ENCODE measurements at regions not wholly inside any gene's neighbourhood (a gene's known extent, or its start where the extent isn't known, plus 50 kb on each side); places are given as distances from the start of the nearest gene placed in this dataset.

DNA sequence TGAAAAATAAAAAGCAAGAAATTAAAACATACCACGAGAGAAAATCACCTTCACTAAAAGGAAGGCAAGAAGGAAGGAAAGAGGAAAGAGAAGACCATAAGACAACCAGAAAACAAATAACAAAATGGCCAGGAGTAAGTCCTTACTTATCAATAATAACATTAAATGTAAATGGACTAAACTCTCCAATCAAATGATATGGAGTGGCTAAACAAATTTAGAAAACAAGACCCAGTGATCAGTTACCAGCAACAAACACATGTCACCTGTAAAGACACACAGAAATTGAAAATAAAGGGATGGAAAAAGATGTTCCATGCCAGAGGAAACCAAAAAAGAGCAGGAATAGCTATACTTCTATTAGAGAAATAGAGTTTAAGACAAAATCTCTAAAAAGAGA is 85.0 kb upstream of the SLC38A4 start:
- DNase-seq (ENCODE audit: low spot score) = no peak

DNA sequence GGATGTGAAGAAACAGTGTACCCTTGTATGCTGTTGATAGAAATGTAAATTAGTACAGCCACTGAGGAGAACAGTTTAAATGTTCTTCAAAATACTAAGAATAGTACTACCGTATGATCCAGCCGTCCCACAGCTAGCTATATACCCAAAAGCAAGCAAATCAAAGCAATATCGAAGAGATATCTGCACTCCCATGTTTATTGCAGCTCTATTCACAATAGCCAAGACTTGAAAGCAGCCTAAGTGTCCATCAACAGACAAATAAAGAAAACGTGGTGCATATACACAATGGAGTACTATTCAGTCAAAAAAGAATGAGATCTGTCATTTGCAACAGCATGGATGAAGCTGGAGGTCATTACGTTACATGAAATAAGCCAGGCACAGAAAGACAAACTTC is 88.5 kb upstream of the SLC38A4 start:
- DNase-seq (ENCODE audit: low spot score) = no peak

DNA sequence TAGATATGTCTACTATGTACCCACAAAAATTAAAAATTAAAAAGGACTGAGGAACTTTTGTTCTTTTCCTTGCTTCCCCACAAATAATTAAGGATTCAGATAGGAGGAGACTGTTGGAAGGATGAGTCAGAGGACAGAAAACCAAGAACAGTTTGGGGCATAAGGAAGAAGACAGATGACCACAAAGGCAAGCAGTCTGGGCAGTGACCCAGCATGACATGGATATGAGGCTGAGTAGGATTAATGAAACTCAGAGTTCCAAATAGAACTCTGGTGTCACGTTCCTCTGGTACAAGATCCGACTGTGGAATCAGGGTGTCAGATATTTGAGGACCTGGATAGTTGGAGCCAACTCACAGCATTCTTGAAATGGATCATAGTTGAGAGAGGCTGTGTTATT is 89.3 kb upstream of the SLC38A4 start:
- no peak for DNase-seq (ENCODE audit: low spot score)

DNA sequence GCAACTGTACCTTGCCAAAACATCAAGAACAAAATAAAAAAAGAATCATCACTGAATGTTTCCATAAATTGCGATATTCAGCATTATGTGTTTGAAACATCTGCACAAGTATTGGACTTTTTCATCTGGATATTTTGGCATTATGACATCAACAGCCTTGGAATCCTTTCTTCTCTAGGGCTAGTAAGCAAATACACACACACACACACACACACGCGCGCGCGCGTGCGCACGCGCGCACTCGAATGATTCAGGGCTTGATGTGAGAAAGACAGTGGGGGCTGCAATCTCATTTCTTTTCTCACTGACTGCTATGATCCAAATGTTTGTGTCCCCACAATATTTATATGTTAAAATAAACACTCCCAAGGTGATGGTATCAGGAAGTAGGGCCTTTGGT is 90.0 kb upstream of the SLC38A4 start:
- no peak for DNase-seq (ENCODE audit: low spot score)

DNA sequence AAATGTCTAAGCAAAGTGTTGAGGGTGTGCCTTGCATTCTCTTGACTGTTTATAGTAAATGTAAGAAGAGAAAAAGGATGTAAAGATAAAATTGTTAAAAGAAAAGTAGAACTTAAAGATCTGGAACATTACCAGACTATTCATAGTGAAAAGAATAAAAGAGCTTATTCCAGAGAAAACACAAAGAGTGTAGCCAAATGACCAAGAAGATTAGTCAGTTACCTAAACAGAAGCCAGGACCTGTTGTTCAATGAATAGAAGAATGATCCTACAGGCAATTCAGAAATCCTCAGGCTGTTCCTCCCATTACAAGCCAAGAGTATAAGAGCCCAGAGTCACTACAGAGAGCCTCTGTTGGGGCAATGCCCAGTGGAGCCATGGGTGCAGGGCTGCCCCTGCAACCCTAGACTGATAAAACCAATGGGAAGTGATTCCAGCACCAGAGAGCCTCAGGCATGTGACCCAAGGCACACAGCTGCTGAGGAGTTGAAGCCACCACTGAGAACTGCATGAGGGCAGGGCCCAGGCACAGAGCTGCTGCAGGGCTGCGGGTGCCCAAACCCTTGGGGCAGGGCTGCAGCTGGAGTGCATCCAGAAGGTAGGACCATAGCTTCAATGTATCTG is 91.1 kb upstream of the SLC38A4 start:
- DNase-seq (ENCODE audit: low spot score) = no peak

DNA sequence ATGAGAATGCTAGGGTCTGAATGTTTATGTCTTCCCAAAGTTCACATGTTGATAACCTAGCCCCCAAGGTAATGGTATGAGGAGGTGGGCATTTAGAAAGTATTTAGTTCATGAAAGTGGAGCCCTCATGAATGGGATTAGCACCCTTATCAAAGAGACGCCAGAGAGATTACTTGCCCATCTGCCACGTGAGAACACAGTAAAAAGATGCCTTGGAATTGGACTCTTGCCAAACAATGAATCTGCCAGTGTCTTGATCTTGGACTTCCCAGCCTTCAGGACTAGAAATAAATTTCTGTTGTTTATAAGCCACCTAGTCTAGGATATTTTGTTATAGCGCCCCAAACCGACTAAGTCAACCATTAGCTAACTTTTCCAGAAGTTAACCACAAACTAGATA is 92.0 kb upstream of the SLC38A4 start:
- no peak for DNase-seq (ENCODE audit: low spot score)

DNA sequence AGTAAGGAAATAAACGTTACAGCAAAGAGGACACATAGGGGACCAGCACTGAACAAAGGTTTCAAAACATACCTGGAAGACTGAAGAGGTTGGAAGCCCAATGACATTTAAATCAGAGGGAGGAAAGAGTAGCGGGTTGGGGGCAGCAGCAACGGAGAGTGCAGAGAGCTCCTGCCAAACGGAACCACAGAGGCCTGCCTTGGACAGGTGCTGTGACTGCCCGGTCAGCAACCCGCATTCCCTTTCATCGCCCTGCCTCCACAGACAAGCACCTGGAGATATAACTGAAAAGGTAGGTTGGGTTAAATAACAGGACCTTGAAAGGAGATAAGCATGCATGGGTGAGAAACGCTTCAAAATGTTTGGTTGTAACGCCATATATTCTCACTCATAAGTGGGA is 92.8 kb upstream of the SLC38A4 start:
- DNase-seq (ENCODE audit: low spot score) = no peak

DNA sequence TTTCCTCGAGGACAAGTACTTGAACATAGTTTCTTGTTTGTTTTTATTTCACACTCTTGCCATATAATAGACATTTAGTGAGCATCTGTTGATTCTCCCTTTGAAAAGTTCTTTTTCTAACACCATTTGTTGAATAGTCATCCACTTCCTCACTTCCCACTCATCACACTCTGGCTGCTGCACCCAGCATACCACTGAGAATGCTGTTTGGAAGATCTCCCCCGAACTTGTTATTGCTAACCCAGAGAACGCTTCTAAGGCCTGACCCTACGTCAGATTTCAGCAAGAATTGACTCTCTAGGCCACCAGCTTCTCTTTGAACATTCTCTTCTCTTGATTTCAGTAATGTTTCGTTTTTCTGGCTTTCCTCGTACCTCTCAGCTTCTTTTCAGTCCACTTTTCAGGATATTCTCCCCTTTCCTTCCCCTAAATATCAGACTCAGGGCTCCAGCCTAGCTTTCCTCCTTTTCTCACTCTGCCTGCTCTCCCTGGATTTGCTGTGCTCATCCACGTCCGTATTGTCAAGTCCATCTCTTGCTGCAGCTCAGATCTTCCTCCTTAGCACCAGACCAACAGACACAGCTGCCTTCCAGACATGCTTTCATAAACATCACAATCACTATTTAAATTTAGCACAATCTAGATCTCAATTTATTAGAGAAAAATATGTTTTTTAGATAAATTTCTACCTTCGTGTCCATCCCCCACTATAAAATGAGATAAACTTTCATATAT is 94.0 kb upstream of the SLC38A4 start:
- no peak for DNase-seq (ENCODE audit: low spot score)

DNA sequence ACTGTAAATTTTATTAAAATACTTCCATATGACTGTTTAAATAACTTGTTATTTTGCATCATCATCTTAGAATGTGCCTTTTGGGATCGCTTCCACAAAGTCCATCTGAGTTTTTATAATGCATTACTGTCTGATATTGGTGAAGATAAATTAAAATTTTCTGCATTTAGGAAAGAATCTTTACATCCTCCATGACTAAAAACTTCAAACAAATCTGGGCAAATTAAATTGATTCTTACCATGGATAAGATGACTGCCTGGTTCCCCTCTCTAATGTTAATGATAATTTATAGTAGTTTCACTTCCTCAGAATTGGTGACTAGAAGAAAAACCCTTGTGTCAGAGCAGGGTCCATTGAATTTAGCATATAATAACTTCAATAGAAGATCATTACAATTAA is 94.7 kb upstream of the SLC38A4 start:
- DNase-seq (ENCODE audit: low spot score) = no peak

DNA sequence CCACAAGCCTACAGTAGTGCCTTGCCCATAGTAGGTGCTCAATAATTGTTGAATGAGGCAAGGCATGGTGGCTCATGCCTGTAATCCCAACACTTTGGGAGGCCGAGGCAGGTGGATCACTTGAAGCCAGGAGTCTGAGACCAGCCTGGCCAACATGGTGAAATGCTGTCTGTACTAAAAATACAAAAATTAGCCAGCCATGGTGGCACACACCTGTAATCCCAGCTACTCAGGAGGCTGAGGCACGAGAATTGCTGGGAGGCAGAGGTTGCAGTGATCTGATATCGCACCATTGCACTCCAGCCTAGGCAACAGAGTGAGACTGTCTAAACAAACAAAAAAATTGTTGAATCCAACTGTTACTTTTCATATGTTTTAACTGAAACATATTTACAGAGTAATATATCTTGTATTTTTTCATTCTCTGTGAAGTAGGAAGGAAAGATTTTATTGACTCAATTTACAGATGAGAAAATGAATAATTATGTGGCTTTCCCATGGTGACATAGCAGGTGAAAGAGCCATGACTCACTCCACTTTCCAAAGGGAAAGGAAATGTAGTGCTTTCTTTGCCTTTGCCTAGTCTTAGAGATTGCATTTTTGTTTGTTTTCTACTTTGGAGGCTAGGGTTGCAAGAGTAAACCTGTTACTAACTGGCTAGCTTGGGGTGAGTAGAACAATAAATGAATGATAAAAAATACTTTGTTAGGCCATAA is 95.4 kb upstream of the SLC38A4 start:
- DNase-seq (ENCODE audit: low spot score) = peak; percentile 47

DNA sequence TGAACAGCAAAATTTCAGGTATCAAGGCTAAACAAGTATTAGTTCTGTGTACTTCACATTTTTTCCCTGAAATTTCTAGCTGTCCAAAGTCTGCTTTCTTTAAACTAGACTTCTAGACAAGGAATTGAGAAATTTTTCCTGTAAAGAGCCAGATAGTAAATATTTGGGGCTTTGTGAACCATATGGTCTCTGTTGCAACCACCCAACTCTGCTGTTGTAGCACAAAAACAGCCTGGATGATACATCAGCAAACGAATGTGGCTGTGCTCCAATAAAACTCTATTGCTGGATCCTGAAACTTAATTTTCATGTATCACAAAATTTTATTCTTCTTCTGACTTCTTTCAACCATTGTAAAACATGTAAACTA is 96.0 kb upstream of the SLC38A4 start:
- DNase-seq (ENCODE audit: low spot score) = peak; percentile 12

DNA sequence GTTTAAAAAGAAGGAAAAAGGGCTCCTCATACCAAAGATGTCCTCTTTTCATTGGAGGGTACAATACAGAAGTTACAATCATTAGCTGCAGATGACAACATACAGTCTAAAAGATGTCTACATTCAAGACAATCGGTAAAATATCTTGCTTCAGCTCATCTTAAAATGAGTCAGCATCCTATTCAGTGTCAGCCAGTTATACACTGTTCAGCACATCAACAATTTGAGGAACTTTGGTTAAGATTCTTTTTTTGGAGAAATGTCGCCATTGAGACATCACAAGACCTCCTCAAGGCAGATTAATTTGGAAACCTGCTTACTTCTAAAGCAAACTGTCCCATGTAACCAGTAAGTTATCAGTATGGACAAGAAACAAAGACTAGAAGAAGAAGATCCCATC is 100.7 kb upstream of the SLC38A4 start:
- DNase-seq (ENCODE audit: low spot score) = no peak

DNA sequence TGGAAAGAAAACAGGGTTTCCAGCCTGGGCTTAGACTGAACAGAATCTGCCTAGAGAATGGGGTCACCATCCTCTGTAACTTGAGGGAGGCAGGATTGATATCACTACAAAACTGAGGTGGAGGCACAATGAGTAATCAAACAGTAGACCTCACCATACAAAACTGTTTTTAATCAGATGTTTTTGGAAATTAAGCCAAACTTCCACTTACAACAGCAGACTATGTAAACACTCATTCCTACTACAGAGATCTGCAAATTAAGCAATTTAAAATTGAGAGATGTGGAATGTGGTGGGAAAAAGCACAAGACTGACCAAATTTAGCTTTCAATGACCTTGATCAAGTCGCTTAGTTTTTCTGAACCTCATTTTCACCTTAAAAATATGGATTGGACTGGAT is 104.3 kb upstream of the SLC38A4 start:
- no peak for DNase-seq (ENCODE audit: low spot score)

DNA sequence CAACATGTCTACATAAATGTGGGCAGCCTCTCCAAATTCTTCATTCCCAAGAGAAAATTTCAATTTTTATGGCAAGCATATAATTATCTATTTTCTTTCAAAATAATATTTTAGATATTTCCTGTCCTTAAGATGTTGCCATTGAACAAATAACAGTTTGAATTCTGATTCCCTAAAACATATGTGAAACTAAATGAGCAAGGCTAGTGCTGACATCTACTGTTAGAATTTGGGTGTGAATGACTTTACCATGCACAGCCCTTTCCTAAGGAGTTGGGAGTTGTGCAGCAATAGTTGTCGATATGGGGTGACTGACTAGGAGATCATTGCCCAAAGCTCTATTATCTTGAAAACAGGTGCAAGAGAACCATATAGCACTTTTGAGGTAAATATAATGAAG is 108.2 kb upstream of the SLC38A4 start:
- peak; percentile 25 for DNase-seq (ENCODE audit: low spot score)

DNA sequence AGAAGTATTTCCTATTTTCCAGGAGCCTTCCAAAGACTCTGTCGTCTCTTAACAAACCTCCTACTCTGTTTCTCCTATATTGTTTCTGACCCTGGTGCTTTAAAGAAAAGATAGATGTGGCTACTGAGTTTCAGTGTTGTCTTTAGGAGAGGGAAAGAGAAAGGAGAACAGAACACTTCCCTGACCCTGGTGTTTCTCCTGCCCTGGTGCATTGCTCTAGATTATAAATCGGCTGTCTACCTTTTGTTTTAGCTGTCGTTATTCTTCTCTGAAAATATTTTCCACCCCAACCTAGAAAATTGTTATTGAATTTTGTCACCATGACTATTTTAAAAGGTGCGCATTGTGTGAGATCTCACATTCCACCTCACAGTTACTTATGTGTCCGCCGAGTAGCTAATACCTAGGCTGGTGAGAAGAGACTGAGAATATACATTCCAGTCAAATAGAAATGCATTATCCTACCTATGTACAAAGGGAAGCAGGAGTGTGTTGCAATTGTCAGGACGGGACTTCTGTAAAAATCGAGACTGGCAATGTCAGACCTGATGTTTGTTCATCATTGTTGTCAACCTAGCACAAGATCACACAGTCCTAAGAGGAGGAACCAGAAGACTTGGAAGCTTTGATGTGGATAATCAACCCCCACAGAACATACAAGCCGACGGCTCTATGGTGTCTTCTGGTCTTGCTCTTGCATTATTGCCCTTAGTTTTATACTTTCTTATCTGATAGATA is 108.7 kb upstream of the SLC38A4 start:
- DNase-seq (ENCODE audit: low spot score) = no peak

DNA sequence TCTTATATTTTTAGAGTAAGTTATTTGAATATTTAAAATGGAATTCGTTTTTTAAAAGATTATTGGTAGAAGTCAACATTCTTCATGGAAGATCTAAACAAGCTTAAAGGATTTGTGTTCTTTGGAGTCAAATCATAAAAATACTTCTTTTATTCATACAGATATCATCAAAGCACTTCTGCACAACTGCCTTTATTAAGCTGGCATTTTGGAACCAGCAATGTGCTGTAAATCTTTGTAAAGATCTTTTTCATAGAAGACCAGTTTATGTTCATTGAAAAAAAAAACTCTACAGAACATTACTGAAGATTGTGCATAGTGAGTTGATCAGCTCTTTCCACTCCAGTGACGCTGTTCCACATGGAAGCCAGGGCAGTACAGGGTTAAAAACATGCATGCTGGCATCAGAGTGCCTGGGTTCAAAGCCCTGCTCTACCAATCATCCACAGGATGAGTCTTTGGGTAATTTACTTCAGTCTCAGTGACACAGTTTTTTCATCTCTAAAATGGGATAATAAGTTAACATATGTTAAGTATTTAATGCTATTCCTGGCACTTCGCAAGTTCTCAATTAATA is 109.6 kb upstream of the SLC38A4 start:
- no peak for DNase-seq (ENCODE audit: low spot score)

DNA sequence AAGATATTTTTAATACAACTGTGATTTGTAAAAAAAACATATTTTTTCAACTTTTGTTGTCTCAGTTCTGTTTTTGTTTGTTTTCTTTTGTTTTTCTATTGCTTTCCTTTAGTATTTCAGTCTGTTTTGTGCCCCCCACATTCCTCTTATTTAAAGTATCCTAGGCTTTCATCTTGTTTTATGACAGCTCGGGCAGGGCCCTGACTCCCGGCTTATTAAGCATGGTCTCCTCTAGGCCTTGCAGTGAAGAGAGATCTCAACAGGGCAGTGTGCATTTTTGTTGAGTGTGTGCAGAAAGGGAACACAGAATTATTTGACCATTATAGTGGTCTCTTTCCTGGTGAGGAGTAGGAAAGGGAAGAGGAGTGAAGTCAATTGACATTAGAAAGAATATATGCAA is 110.2 kb upstream of the SLC38A4 start:
- DNase-seq (ENCODE audit: low spot score) = no peak

DNA sequence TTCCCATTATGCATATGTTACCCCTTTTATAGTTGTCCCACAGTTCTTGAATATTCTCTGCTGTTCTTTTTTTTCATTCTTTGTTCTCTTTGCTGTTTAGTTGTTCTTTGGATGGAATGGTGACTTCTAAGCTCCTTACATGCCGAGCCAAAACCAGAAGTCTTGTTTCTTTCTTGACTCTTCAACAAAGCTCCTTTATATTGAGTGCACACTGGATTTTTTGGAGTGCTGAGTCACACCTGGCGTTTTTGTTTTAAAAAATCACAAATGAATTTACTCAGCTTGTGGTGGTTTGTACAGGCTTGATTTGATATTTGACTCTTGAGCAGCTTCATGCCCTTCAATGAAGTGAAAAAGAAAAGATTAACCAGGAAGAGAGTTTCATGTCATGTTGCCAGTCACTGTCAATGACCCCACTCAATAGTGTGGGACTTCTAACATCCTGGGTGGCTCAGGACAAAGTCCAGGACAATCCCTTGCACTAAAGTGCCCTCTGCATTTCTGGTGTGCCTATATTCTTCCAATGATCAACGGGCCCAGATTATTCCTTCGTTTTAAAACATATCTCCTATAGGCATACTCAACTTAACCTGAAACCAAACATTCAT is 112.4 kb upstream of the SLC38A4 start:
- peak; percentile 12 for DNase-seq (ENCODE audit: low spot score)

DNA sequence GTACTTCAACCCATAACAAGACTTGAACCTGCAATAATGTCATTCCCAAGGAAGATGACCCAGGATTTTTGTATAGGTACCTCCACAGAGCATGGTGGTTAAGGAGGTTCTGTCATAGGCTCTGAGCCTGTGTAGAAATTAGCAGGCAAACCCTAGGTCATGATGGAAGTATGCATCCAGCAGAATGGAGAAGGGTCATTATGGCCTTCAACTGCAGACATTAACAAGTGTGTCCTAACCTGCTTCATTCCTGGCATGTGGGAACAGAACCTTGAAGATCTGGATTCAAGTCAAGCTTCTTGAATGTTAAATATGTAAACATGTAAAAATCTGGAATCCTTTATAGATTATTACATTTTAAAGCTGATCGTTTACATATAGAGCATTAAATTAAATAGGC is 116.2 kb upstream of the SLC38A4 start:
- no peak for DNase-seq (ENCODE audit: low spot score)

DNA sequence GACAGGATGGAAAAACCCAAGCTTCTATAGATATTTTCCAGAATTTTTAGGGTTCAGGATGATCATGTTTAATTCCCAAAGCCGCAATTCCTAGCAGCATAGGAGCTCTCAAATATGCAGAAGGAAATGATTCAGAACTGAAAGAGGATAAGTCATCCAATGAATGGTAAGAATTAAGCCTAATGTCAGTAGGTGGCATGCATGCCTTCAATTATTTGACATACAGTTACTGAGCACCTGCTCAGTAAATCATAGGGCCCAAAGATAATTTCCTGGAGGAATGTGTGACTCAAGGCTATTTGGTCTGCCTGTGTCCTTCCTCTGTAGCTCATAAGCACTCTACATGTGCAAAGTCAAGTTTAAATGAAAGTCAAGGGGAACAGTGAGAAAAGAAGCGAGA is 116.8 kb upstream of the SLC38A4 start:
- no peak for DNase-seq (ENCODE audit: low spot score)

DNA sequence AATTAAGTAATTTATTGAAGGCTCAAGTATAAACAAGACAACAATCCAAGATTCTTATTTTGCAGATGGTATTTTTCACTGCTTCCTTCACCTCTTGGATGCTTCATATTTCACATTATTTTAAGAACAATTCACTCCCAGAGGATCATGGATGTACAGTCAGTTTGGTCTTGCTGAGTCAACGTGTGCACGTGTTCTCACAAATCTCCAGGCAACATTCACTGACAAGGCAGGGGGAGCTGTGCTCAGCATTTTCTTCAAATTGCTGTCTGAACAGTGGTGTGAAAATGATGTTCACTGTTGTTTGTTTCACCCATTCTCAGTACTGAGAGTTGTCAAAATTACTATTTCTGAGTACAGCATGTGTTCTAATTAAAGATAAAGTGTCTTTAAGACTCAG is 118.3 kb upstream of the SLC38A4 start:
- DNase-seq (ENCODE audit: low spot score) = no peak

DNA sequence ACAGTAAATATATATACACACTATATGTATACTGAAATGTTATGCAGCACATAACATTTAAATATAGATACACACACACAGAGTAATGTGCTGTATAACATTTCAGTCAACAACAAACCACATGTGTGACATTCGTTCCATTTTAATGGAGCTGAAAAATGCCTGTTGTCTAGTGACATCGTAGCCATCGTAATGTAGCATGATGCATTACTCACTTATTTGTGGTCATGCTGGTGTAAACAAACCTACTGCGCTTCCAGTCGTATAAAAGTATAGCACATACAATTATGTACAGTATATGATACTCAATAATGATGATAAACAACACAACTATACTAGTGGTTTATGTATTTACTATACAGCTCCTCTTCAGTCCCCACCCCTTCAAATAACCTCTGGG is 119.0 kb upstream of the SLC38A4 start:
- no peak for DNase-seq (ENCODE audit: low spot score)
